Stimulated activated naive CD8-positive, alpha-beta T cell treated with anti-CD3 and anti-CD28 coated beads, Interleukin-15, amount 100 ng/mL, for 72 hours (primary cell): ENCODE measurements at regions not wholly inside any gene's neighbourhood (a gene's known extent, or its start where the extent isn't known, plus 50 kb on each side); places are given as distances from the start of the nearest gene placed in this dataset.

ENCODE experiments used
- ATAC-seq: fragments of 150-1000 bp; cut with Tn5 transposase; 2 replicates; pipeline ENCODE4 v1.10.0; 2021; ENCODE audit warnings: mild to moderate bottlenecking, moderate library complexity
- DNase-seq, 2 donors: peaks; one replicate each; pipeline ENCODE4 v3.0.0; 2021 to 2022
- H3K27ac Mint-ChIP-seq, 2 donors: one replicate each; pipeline ENCODE4 v1.8.0; 2022; ENCODE audit warnings: mild to moderate bottlenecking in 2 of 2, mixed read lengths in 2 of 2, moderate library complexity in 2 of 2
- H3K27me3 Mint-ChIP-seq: one replicate; pipeline ENCODE4 v1.8.0; 2022; ENCODE audit warnings: mixed read lengths
- H3K4me1 Mint-ChIP-seq: one replicate; pipeline ENCODE4 v1.8.0; 2022; ENCODE audit warnings: mild to moderate bottlenecking, mixed read lengths
- H3K4me3 Mint-ChIP-seq, 2 donors: one replicate each; pipeline ENCODE4 v1.8.0; 2022; ENCODE audit warnings: mild to moderate bottlenecking in 2 of 2, mixed read lengths in 2 of 2, moderate library complexity in 1 of 2
- H3K9me3 Mint-ChIP-seq, 2 donors: one replicate each; pipeline ENCODE4 v1.8.0; 2022; ENCODE audit warnings: mixed read lengths in 2 of 2

DNA sequence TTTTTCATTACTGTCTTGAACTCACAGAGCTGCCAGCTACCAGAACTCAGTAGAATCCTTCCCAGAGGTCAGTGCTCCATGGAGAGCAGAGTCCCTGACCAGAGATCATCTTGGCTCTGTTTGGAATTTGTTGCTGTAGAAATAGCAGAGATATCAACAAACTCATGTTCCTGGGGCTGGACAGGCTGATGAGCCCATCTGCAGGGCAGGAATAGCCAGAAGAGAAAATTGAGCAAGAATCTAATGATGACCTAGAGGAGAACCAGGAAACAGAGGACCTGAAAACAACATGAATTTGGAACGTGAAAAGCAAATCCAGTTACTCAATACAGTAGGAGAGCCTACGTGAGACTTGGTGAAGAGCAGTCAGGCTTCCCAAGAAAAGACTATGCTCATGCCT lies 437.8 kb downstream of the PLK2 start:
- DNase-seq: no peak
- no peaks in the 10 kb centered on the region for H3K27me3 Mint-ChIP-seq
- H3K4me3 Mint-ChIP-seq: no peak overlapping the region

DNA sequence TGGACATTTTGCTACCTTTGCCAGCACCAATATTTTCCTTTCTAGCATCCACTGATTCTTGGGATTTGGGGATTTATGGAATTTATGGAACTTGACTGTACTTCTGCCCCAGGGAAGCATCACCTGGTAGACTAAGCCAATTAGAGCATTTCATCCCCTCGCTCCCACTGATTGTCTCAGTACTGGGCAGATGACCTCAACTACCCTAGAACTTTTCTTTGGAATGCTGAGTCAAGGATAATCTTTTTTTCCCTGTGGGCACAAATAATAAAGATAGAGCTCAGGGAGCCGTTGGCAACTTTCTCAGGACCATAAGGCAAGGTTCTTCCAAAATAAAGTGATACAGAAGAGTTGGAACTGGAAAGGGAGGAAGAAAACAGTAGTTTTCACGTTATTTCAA lies 438.4 kb downstream of the PLK2 start:
- Mint-ChIP-seq H3K4me3 (no peak overlapping the region), H3K9me3 (no peaks in the 10 kb centered on the region), H3K27me3 (no peaks in the 10 kb centered on the region), H3K4me1 (no peaks in the 10 kb centered on the region), H3K27ac (no peak overlapping the region)
- ATAC-seq (no peak), DNase-seq (no peak)

More for the DNA sequence above, 437.8 kb downstream of the PLK2 start:
- no peaks in the 10 kb centered on the region for H3K4me1 Mint-ChIP-seq
- no peak overlapping the region for H3K27ac Mint-ChIP-seq
- no peaks in the 10 kb centered on the region for H3K9me3 Mint-ChIP-seq
- no peak for ATAC-seq

DNA sequence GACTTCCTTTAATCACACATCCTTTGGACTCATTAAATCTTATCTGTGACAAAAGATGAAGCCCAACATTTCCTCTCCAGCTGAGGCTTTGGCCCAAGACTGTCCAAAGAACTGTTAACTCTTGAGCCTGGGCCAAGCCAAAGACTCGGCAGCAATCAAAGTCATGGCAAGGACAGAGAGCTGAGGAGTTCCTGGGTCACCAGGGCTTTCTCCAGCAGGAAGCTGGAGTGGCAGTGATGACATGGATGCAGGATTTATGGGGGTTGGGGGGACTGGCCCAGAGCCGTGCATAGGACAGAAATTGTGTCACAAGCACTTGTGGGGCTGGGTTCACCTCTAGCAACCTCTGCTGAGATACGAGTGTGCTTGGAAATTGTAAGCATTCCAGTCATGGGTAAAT lies 440.3 kb downstream of the PLK2 start:
- no peak overlapping the region for H3K4me3 Mint-ChIP-seq
- ATAC-seq (no peak), DNase-seq (no peak)
- H3K4me1 Mint-ChIP-seq: no peaks in the 10 kb centered on the region
- H3K9me3 Mint-ChIP-seq: no peaks in the 10 kb centered on the region
- H3K27ac Mint-ChIP-seq: no peak overlapping the region
- H3K27me3 Mint-ChIP-seq: no peaks in the 10 kb centered on the region

DNA sequence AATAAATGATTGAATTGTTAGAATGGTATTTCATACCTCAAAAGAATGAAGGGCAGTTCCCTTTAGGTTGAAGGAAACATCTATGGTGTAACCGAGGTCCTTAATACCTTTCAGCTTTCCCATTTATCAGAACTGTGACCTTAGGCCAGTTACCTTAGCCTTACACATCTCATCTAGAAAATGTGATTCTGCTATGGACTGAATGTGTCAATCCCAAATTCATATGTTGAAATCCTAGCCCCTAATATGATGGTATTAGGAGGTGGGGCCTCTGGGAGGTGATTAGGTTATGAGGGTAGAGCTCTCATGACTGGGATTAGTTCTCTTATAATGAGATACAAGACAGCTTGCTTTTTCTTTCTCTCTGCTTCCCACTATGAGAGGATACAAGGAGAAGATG lies 441.9 kb downstream of the PLK2 start:
- ATAC-seq (no peak), DNase-seq (no peak)
- Mint-ChIP-seq H3K9me3 (no peaks in the 10 kb centered on the region), H3K27me3 (no peaks in the 10 kb centered on the region), H3K4me1 (no peaks in the 10 kb centered on the region), H3K4me3 (no peak overlapping the region), H3K27ac (no peak overlapping the region)

DNA sequence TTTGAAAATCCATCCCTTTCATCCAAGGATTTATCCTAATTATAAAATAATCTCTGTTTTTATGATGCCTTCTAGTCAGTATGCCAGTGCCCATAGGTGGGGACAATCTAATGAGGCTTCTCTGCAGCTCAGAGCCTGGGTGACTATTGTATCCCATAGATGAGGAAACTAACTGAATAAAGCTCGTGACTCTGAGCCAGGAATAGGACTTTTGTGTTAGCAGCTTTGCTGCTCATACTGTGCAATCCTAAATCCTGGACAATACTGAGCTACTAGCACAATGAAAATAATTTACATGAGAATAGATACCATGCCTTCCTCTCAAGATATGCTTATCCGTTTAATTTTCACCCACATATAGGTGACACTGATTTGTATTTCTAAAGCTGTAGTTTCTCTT lies 443.0 kb downstream of the PLK2 start:
- no peak overlapping the region for H3K27ac Mint-ChIP-seq
- DNase-seq: no peak
- ATAC-seq: no peak
- no peaks in the 10 kb centered on the region for H3K9me3 Mint-ChIP-seq
- no peaks in the 10 kb centered on the region for H3K4me1 Mint-ChIP-seq
- H3K27me3 Mint-ChIP-seq: no peaks in the 10 kb centered on the region
- no peak overlapping the region for H3K4me3 Mint-ChIP-seq

DNA sequence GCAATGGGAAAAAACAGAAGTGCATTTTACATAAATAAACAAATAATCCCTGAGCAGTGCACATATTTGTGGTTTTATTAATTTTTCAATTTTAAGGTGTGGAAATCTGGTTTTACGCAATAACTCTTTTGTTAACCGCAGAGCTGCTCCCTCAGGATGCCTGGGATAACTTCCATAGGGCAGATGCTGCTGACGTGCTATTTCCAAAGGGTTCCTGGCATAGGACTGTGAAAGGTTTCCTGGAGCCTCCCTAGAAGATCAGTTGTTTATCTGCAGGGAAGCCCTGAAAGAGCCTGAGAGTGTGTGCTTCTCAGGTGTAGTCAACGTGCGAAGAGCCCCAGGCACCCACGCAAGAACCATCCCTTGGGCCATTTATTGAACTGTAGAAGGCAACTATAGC lies 443.5 kb downstream of the PLK2 start:
- Mint-ChIP-seq H3K4me1 (no peaks in the 10 kb centered on the region), H3K9me3 (no peaks in the 10 kb centered on the region), H3K27ac (no peak overlapping the region), H3K4me3 (no peak overlapping the region), H3K27me3 (no peaks in the 10 kb centered on the region)
- no peak for DNase-seq
- no peak for ATAC-seq

DNA sequence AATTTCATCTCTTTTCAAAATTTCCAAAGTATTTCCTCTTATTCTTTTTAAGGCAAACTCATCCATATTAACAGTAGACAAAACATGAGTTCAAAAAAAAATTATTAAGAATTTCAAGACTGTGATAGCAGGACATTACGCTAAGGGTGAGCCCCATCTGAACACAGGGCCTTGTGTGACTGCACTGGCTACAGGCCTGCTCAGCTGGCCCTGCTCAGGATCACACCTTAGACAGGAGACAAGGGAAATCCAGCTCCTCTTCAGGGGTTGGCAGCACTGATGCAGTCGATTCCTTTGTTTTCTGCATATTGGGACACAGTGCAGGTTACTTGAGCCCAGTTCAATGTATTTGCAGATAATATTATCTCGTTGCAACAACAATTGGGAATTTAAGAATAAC lies 444.7 kb downstream of the PLK2 start:
- Mint-ChIP-seq H3K27me3 (no peaks in the 10 kb centered on the region), H3K4me3 (no peak overlapping the region), H3K9me3 (no peaks in the 10 kb centered on the region), H3K4me1 (no peaks in the 10 kb centered on the region), H3K27ac (no peak overlapping the region)
- ATAC-seq (no peak), DNase-seq (no peak)

DNA sequence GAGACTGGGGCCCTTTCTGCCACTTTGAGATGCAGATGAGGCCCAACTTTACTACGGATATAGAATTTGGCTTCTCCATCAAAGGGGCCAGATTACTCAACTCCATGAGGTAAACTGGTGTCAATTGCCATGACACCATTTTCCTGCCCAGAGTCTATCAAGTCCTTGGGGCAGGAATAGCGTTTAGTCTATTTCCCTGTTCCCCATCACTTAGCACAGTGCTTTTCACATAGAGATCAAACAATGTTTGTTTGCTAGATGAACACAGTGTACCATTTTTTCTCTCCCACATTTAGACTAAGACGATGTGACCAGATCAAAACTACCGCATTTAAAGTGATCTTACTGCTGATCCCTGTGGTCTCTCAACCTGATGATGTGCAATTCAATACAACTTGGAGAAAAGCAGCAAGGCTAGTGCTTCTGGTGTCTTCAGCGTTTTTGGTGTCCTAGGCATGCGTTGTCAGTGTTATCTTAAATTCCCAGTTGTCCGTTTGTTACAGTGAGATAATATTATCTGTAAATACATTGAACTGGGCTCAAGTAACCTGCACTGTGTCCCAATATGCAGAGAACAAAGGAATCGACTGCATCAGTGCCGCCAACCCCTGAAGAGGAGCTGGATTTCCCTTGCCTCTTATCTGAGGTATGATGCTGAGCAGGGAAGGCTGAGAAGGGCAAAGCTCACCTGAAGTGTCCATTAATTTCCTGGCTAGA lies 446.2 kb downstream of the PLK2 start:
- no peaks in the 10 kb centered on the region for H3K4me1 Mint-ChIP-seq
- no peak overlapping the region for H3K4me3 Mint-ChIP-seq
- no peaks in the 10 kb centered on the region for H3K9me3 Mint-ChIP-seq
- ATAC-seq: no peak
- no peak for DNase-seq
- no peak overlapping the region for H3K27ac Mint-ChIP-seq
- H3K27me3 Mint-ChIP-seq: no peaks in the 10 kb centered on the region

DNA sequence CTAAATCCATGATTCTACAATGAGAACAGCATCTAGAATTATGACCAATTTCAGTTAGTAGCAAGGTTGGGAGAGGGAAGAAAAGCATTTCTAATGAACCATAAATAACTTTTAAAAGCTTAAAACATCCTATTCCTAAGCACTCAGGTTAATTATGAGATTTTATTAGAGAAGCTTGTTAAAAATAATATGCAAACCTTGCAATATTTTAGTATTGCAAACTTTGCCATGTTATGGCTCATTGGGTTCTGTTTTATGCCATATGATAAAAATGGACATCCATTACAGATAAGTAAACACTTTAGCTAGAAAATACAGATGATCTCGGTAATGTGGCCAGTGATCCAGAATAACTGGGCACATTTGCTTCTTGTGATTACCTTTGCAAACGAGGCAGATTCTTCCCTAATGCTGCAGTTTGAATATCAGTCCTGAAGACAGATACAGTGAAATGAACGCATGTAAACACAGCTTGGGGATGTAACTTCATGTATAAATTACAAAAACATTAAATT lies 447.0 kb downstream of the PLK2 start:
- Mint-ChIP-seq H3K27ac (peak overlapping the region in 1 of 2 donors; percentile 54), H3K4me1 (no peaks in the 10 kb centered on the region), H3K27me3 (no peaks in the 10 kb centered on the region), H3K9me3 (no peaks in the 10 kb centered on the region), H3K4me3 (no peak overlapping the region)
- DNase-seq (no peak), ATAC-seq (no peak)

DNA sequence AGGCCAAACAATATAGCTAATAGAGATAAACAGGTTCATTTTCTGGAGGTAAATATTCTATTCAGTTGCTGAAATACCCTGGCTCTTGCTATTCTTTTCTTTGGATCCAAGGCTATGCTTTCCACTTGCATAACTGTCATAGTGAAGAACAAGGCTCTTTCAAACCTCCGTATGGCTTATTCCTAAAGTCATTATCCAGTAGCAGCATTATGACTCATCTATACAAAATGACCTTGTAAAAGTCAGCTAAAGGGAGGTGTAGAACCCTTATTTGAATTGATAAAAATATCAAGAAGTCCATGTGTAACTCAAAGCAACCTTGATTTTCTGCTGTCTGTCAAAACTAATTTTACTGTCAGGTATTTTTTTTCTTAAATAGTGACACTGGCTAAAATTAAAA lies 447.8 kb downstream of the PLK2 start:
- Mint-ChIP-seq H3K27me3 (no peaks in the 10 kb centered on the region), H3K4me1 (no peaks in the 10 kb centered on the region), H3K9me3 (no peaks in the 10 kb centered on the region), H3K4me3 (no peak overlapping the region), H3K27ac (no peak overlapping the region)
- no peak for ATAC-seq
- no peak for DNase-seq

DNA sequence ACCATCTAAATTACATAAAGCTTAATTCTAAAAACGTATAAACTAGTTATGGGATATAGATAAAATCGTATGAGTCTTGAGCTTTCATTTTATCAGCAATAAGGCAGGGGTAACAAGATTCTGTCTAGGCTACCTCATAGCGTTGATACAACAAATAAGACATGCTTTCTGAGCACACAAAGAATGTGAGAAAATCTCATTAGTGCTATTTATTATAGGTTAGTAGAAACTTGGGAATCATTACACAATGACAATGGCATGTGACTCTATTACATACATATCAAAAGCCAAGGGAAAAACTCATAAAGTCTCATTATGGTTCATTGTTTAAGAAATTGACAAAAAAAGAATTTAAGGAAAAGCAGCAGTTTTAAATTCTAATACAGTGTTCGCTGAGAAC lies 448.6 kb downstream of the PLK2 start:
- ATAC-seq: no peak
- DNase-seq: no peak

DNA sequence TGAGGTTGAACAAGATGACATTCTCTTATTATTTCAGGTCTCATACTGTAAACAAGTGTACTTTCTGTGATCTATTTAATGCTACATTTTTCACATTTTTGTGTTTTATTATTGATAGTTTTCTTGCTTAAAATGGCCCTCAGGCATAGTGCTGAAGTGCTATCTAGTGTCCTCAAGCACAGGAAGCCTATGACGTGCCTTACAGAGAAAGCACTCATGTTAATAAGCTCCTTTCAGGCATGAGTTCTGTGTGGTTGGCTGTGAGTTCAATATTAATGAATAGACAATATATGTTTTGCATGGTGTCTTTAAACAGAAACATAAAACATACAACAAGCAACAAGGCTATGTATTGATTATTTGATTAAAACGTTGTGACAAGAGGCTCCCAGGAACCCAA lies 450.1 kb downstream of the PLK2 start:
- ATAC-seq (no peak), DNase-seq (no peak)
- Mint-ChIP-seq H3K27ac (no peak overlapping the region), H3K27me3 (no peaks in the 10 kb centered on the region), H3K9me3 (no peaks in the 10 kb centered on the region), H3K4me3 (no peak overlapping the region), H3K4me1 (no peaks in the 10 kb centered on the region)

More for the DNA sequence above, 448.6 kb downstream of the PLK2 start:
- no peaks in the 10 kb centered on the region for H3K4me1 Mint-ChIP-seq
- no peaks in the 10 kb centered on the region for H3K9me3 Mint-ChIP-seq
- H3K27ac Mint-ChIP-seq: no peak overlapping the region
- no peaks in the 10 kb centered on the region for H3K27me3 Mint-ChIP-seq
- H3K4me3 Mint-ChIP-seq: no peak overlapping the region

DNA sequence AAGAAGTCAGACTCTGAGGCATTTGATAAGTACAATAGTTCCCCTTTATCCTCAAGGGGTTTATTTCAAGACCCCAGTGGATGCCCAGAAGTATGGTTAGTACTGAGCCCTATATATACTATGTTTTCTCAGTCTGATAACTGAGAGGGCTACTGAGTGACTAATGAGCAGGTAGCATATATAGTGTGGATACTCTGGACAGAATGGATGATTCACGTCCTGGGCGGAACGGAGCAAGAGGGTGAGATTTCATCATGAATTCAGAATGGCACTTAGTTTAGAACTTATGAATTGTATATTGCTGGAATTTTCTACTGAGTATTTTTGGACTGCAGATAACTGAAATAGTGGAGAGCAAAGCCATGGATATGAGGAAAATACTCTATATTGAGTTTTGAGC lies 457.6 kb downstream of the PLK2 start:
- Mint-ChIP-seq H3K27me3 (peaks cover 5% of the 10 kb centered on the region), H3K9me3 (no peaks in the 10 kb centered on the region), H3K4me3 (no peak overlapping the region), H3K4me1 (no peaks in the 10 kb centered on the region), H3K27ac (no peak overlapping the region)
- no peak for DNase-seq
- ATAC-seq: no peak

DNA sequence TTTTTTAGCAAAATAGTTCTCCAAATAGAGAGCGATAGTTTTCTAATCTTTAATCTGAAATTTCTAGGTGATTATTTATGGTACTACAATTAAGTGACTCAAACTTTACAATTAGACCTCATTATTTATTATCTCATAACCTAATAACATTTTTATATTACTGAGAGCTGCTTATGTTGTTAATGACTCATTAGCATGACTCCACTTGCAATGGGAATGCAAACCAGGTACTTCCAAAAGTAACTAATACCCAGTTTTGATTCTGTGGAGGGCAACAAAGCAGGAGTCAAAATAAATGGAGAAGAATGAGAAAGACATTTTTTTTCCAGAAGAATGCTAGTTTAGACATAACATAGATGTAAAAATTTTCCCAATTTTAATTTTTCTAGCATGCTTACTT lies 466.0 kb downstream of the PLK2 start:
- ATAC-seq: no peak
- DNase-seq: no peak
- H3K9me3 Mint-ChIP-seq: no peaks in the 10 kb centered on the region
- H3K27ac Mint-ChIP-seq: no peak overlapping the region
- H3K4me1 Mint-ChIP-seq: no peaks in the 10 kb centered on the region
- peaks cover 8% of the 10 kb centered on the region for H3K27me3 Mint-ChIP-seq
- no peak overlapping the region for H3K4me3 Mint-ChIP-seq

DNA sequence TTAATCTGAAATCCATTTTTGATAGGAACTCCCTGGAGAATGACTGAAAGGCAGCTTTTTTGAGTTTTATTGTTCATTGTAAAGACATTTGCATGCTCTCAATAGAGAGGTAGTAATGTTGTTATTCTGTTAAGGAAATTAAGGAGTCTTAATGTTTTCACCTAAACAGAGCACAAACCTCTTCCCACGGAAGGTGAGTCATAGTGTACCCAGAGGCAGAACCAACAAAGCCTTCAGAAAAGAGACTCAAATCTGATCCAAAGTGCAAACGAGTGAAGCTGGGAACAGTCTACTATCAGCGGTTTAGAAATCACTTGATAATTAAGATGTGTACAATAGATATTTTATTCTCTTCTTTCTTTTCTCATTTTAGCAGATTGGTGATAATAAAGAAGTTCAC lies 470.5 kb downstream of the PLK2 start:
- DNase-seq (no peak), ATAC-seq (no peak)
- Mint-ChIP-seq H3K27ac (no peak overlapping the region), H3K4me3 (no peak overlapping the region), H3K27me3 (no peaks in the 10 kb centered on the region), H3K4me1 (no peaks in the 10 kb centered on the region), H3K9me3 (no peaks in the 10 kb centered on the region)

DNA sequence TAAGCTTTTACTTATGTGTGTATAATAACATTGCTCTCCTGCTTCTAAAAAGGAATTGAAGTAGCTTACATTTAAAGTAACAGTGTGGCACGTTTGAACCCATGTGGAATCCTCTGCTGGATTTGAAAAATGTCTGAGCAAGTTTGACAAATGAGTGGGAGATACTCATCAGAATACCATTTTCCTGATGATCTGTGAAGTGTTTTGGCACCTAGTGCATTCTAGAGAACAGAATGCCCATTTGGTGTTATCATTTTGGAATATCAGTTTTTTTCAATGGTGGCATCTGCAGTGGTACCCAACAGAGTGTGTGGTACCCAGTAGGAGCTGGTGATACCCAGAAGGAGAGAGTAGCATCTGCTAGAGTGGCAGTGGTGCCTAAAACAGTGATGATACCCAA lies 471.1 kb downstream of the PLK2 start:
- H3K27ac Mint-ChIP-seq: no peak overlapping the region
- H3K27me3 Mint-ChIP-seq: no peaks in the 10 kb centered on the region
- DNase-seq: no peak
- ATAC-seq: no peak
- no peaks in the 10 kb centered on the region for H3K4me1 Mint-ChIP-seq
- H3K4me3 Mint-ChIP-seq: no peak overlapping the region
- H3K9me3 Mint-ChIP-seq: no peaks in the 10 kb centered on the region

DNA sequence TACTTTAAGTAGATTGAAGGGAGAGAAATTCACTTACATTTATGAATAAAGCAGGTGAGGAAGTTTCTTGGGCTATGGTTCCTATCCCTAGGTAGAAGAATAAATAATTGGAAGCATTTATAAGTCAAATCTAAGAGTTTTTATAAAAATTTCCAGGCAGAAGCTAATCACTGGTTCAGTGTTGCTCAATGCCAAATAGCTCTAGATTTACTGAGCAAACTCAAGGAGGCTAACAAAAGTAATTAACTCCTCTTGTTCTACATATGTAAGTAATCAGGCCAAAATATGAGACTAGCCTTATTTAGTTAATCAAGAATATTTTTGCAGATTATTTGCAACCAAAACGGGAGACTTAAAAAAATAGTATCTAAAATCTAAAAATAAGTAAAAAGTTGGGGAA lies 472.3 kb downstream of the PLK2 start:
- Mint-ChIP-seq H3K9me3 (no peaks in the 10 kb centered on the region), H3K27ac (no peak overlapping the region)

More for the DNA sequence above, 472.3 kb downstream of the PLK2 start:
- H3K4me1 Mint-ChIP-seq: no peaks in the 10 kb centered on the region
- no peaks in the 10 kb centered on the region for H3K27me3 Mint-ChIP-seq
- H3K4me3 Mint-ChIP-seq: no peak overlapping the region
- no peak for DNase-seq
- no peak for ATAC-seq
